ENCODE measurements at regions not wholly inside any gene's neighbourhood (a gene's known extent, or its start where the extent isn't known, plus 50 kb on each side); places are given as distances from the start of the nearest gene placed in this dataset.

GRCh38 chr3:168876346-168877035, 780.8 kb upstream of the GOLIM4 start:
- TF ChIP-seq POLR2A (IDR thresholded peaks at IDR 0.05; ENCODE audit: low read depth, low read length) (no peak), TAF1 (IDR thresholded peaks at IDR 0.05; ENCODE audit: borderline replicate concordance, low read depth, low read length) (no peak)
